ENCODE measurements at regions not wholly inside any gene's neighbourhood (a gene's known extent, or its start where the extent isn't known, plus 50 kb on each side); places are given as distances from the start of the nearest gene placed in this dataset.
A peak's percentile ranks its signal among the peaks of the same experiment; 100 is the strongest.

- DNase-seq (ENCODE audit: low read depth in 2 of 2) = no peak
These were observed 54.0 kb upstream of the TPM4 start for GRCh38 chr19:16022251-16022650.

GRCh38 chr19:16022681-16023080 lies 53.6 kb upstream of the TPM4 start:
- no peak for DNase-seq (ENCODE audit: low read depth in 2 of 2)

- no peak for DNase-seq (ENCODE audit: low read depth in 2 of 2)
These were observed 53.0 kb upstream of the TPM4 start for GRCh38 chr19:16023146-16023915.

GRCh38 chr19:16024266-16025107 lies 51.8 kb upstream of the TPM4 start:
- DNase-seq (ENCODE audit: low read depth in 2 of 2) = no peak

GRCh38 chr19:16025108-16026101 lies 50.9 kb upstream of the TPM4 start:
- DNase-seq (ENCODE audit: low read depth in 2 of 2) = peak; percentile 23 to 53

- DNase-seq (ENCODE audit: low read depth in 2 of 2) = no peak
These were observed 50.2 kb upstream of the TPM4 start for GRCh38 chr19:16026131-16026530.
